Mesothelial cell of epicardium (in vitro differentiated cells): ENCODE measurements at regions not wholly inside any gene's neighbourhood (a gene's known extent, or its start where the extent isn't known, plus 50 kb on each side); places are given as distances from the start of the nearest gene placed in this dataset.

Source experiments
- DNase-seq, 2 experiments: peaks; one replicate each; pipeline ENCODE4 v3.0.0; 2021; ENCODE audit warnings: low spot score in 2 of 2; ENCODE audit not compliant: unreplicated experiment in 2 of 2
- H3K27ac Mint-ChIP-seq: 2 replicates; pipeline ENCODE4 v1.8.0; 2021; ENCODE audit warnings: mixed read lengths
- H3K27me3 Mint-ChIP-seq: 2 replicates; pipeline ENCODE4 v1.8.0; 2021; ENCODE audit warnings: low read depth, mixed read lengths
- H3K36me3 Mint-ChIP-seq: 2 replicates; pipeline ENCODE4 v1.8.0; 2021; ENCODE audit warnings: mixed read lengths
- H3K4me1 Mint-ChIP-seq: 2 replicates; pipeline ENCODE4 v1.8.0; 2021; ENCODE audit warnings: mixed read lengths
- H3K4me3 Mint-ChIP-seq: 2 replicates; pipeline ENCODE4 v1.8.0; 2021; ENCODE audit warnings: mild to moderate bottlenecking, moderate library complexity, mixed read lengths
- H3K9me3 Mint-ChIP-seq: 2 replicates; pipeline ENCODE4 v1.8.0; 2021; ENCODE audit warnings: mixed read lengths
- CTCF ChIP-seq: fragments of 200-600 bp; sonication (generic); IDR thresholded peaks from one replicate; pipeline ENCODE4 v1.5.0; 2021; ENCODE audit warnings: antibody characterized with exemption; ENCODE audit not compliant: unreplicated experiment

- Mint-ChIP-seq H3K4me3 (no peak overlapping the region), H3K36me3 (no peaks in the 10 kb centered on the region), H3K9me3 (no peaks in the 10 kb centered on the region), H3K4me1 (no peaks in the 10 kb centered on the region), H3K27me3 (no peaks in the 10 kb centered on the region), H3K27ac (no peak overlapping the region)
- DNase-seq: no peak
- TF ChIP-seq CTCF: no peak
These were observed 865.3 kb downstream of the PCDH7 start for GRCh38 chr4:31585503-31585902.

GRCh38 chr4:31592293-31592692, 872.1 kb downstream of the PCDH7 start:
- no peaks in the 10 kb centered on the region for H3K36me3 Mint-ChIP-seq
- no peaks in the 10 kb centered on the region for H3K9me3 Mint-ChIP-seq
- H3K4me3 Mint-ChIP-seq: no peak overlapping the region
- H3K27ac Mint-ChIP-seq: no peak overlapping the region
- H3K27me3 Mint-ChIP-seq: no peaks in the 10 kb centered on the region
- DNase-seq: no peak
- no peaks in the 10 kb centered on the region for H3K4me1 Mint-ChIP-seq
- no peak for TF ChIP-seq CTCF

- Mint-ChIP-seq H3K4me3 (no peak overlapping the region), H3K4me1 (no peaks in the 10 kb centered on the region), H3K27me3 (no peaks in the 10 kb centered on the region), H3K27ac (no peak overlapping the region), H3K36me3 (no peaks in the 10 kb centered on the region), H3K9me3 (no peaks in the 10 kb centered on the region)
- TF ChIP-seq CTCF: no peak
- DNase-seq: no peak
These were observed 875.3 kb downstream of the PCDH7 start for GRCh38 chr4:31595496-31595895.

- peaks cover 2% of the 10 kb centered on the region for H3K4me1 Mint-ChIP-seq
- H3K36me3 Mint-ChIP-seq: no peaks in the 10 kb centered on the region
- H3K27ac Mint-ChIP-seq: no peak overlapping the region
- no peak for TF ChIP-seq CTCF
- H3K9me3 Mint-ChIP-seq: no peaks in the 10 kb centered on the region
- H3K27me3 Mint-ChIP-seq: no peaks in the 10 kb centered on the region
- DNase-seq: no peak
- no peak overlapping the region for H3K4me3 Mint-ChIP-seq
These were observed 878.5 kb downstream of the PCDH7 start for GRCh38 chr4:31598639-31599038.

- peaks cover 6% of the 10 kb centered on the region for H3K9me3 Mint-ChIP-seq
These were observed 881.6 kb downstream of the PCDH7 start for GRCh38 chr4:31601793-31602192.

More at GRCh38 chr4:31601793-31602192, 881.6 kb downstream of the PCDH7 start:
- no peak for DNase-seq
- H3K36me3 Mint-ChIP-seq: peaks cover 2% of the 10 kb centered on the region
- H3K27me3 Mint-ChIP-seq: no peaks in the 10 kb centered on the region
- H3K4me1 Mint-ChIP-seq: peaks cover 2% of the 10 kb centered on the region
- H3K27ac Mint-ChIP-seq: no peak overlapping the region
- H3K4me3 Mint-ChIP-seq: no peak overlapping the region
- TF ChIP-seq CTCF: no peak
